ENCODE measurements at regions not wholly inside any gene's neighbourhood (a gene's known extent, or its start where the extent isn't known, plus 50 kb on each side); places are given as distances from the start of the nearest gene placed in this dataset.

- Histone ChIP-seq H3K36me3 (ENCODE audit: control insufficient read depth in 2 of 2, insufficient read depth in 2 of 2, low read length in 1 of 2) (no peaks in the 10 kb centered on the region), H3K4me2 (ENCODE audit: control insufficient read depth, insufficient read depth) (no peak overlapping the region), H3K9me3 (replicated peaks; ENCODE audit: control insufficient read depth, insufficient read depth, low read length) (no peaks in the 10 kb centered on the region), H3K9ac (ENCODE audit: control insufficient read depth, insufficient read depth, low read length) (no peak overlapping the region), H3K27me3 (replicated peaks in 1 of 2; ENCODE audit: control insufficient read depth in 2 of 2, insufficient read depth in 2 of 2, low read length in 1 of 2) (peaks cover 0 to 2% of the 10 kb centered on the region in 2 experiments; a peak in 2 of 4 replicates), H3K27ac (ENCODE audit: control insufficient read depth, insufficient read depth) (no peak overlapping the region), H3K4me3 (no peak overlapping the region), H3K4me1 (ENCODE audit: control insufficient read depth, insufficient read depth, low read length) (no peaks in the 10 kb centered on the region), H2AFZ (ENCODE audit: control insufficient read depth, low read depth, low read length) (no peak overlapping the region), H3K79me2 (ENCODE audit: control insufficient read depth, insufficient read depth, low read length) (no peaks in the 10 kb centered on the region), H4K20me1 (ENCODE audit: control insufficient read depth, insufficient read depth) (no peaks in the 10 kb centered on the region)
- FAIRE-seq (no peak), ATAC-seq (no peak), DNase-seq (ENCODE audit: low read depth, low spot score) (no peak)
- no TSS peak for BruUV-seq (replicated peaks)
- in situ Hi-C loops (cut with MboI) (no loop called here), intact Hi-C loops (cut with micrococcal nuclease; ENCODE audit: unreplicated experiment) (loop anchor here (5.0 kb wide), 1 partner anchor 210 kb away; no protein-coding TSS in a partner anchor)
- 63% methylated on average over 14 of the region's 14 CpGs for WGBS (ENCODE audit: insufficient coverage, insufficient replicate concordance, low lambda C conversion rate, missing lambda C conversion rate)
- no peak for TF ChIP-seq MTA3 (IDR thresholded peaks at IDR 0.05; ENCODE audit: borderline replicate concordance, low read length)
- no peak for TF ChIP-seq TAF1 (IDR thresholded peaks at IDR 0.05; ENCODE audit: borderline replicate concordance, low read depth, low read length)
- ChIA-PET POLR2A (no interaction called here), RAD21 (ENCODE audit: unreplicated experiment) (no interaction called here), CTCF (no interaction called here), SMC1A (ENCODE audit: uncharacterized antibody, unreplicated experiment) (interaction anchor here (0.7 to 1.9 kb wide), 5 partner anchors 58 to 343 kb away, joined by 3 to 5 read pairs (median 3); no protein-coding TSS in a partner anchor)
Measured at GRCh38 chr10:117762126-117762818, 219.7 kb downstream of the EMX2 start.

- no TSS peak for BruUV-seq (replicated peaks)
Measured at GRCh38 chr10:117762819-117763172, 220.2 kb downstream of the EMX2 start.

More at GRCh38 chr10:117762819-117763172, 220.2 kb downstream of the EMX2 start:
- POLR2A ChIA-PET: no interaction called here
- intact Hi-C loops (cut with micrococcal nuclease; ENCODE audit: unreplicated experiment) (loop anchor here (5.0 kb wide), 1 partner anchor 210 kb away; no protein-coding TSS in a partner anchor), in situ Hi-C loops (cut with MboI) (no loop called here)
- no peaks in the 10 kb centered on the region for H4K20me1 ChIP-seq (ENCODE audit: control insufficient read depth, insufficient read depth)
- H3K9me3 ChIP-seq (replicated peaks; ENCODE audit: control insufficient read depth, insufficient read depth, low read length): no peaks in the 10 kb centered on the region
- RAD21 ChIA-PET (ENCODE audit: unreplicated experiment): no interaction called here
- no peak for ATAC-seq
- H3K4me3 ChIP-seq: no peak overlapping the region
- no peak overlapping the region for H3K9ac ChIP-seq (ENCODE audit: control insufficient read depth, insufficient read depth, low read length)
- no peaks in the 10 kb centered on the region for H3K79me2 ChIP-seq (ENCODE audit: control insufficient read depth, insufficient read depth, low read length)
- H3K36me3 ChIP-seq (ENCODE audit: control insufficient read depth in 2 of 2, insufficient read depth in 2 of 2, low read length in 1 of 2): no peaks in the 10 kb centered on the region
- H3K4me1 ChIP-seq (ENCODE audit: control insufficient read depth, insufficient read depth, low read length): no peaks in the 10 kb centered on the region
- CTCF ChIA-PET: no interaction called here
- WGBS (ENCODE audit: insufficient coverage, insufficient replicate concordance, low lambda C conversion rate, missing lambda C conversion rate): 18% methylated on average over 9 of the region's 9 CpGs
- no peak for FAIRE-seq
- H3K27ac ChIP-seq (ENCODE audit: control insufficient read depth, insufficient read depth): no peak overlapping the region
- H3K4me2 ChIP-seq (ENCODE audit: control insufficient read depth, insufficient read depth): no peak overlapping the region
- no peak for TF ChIP-seq IKZF1 (conservative IDR thresholded peaks at IDR 0.05)
- no peak for TF ChIP-seq ZZZ3 (IDR thresholded peaks at IDR 0.05; ENCODE audit: control insufficient read depth, insufficient read length, low read depth)
- TF ChIP-seq BCL3 (IDR thresholded peaks at IDR 0.05; ENCODE audit: borderline replicate concordance, insufficient read depth, low read depth, low read length, poor library complexity, severe bottlenecking): peak; percentile 58
- TF ChIP-seq BMI1 (IDR thresholded peaks at IDR 0.05; ENCODE audit: borderline replicate concordance): no peak
- peaks cover 0 to 2% of the 10 kb centered on the region in 2 experiments; a peak in 2 of 4 replicates for H3K27me3 ChIP-seq (replicated peaks in 1 of 2; ENCODE audit: control insufficient read depth in 2 of 2, insufficient read depth in 2 of 2, low read length in 1 of 2)
- DNase-seq (ENCODE audit: low read depth, low spot score): no peak
- SMC1A ChIA-PET (ENCODE audit: uncharacterized antibody, unreplicated experiment): interaction anchor here (0.7 to 1.9 kb wide), 5 partner anchors 57 to 266 kb away, joined by 3 to 5 read pairs (median 3); no protein-coding TSS in a partner anchor
- H2AFZ ChIP-seq (ENCODE audit: control insufficient read depth, low read depth, low read length): no peak overlapping the region

Measured in GM12878 (cell line).